Lung (tissue), 11 donors: ENCODE measurements at regions not wholly inside any gene's neighbourhood (a gene's known extent, or its start where the extent isn't known, plus 50 kb on each side); places are given as distances from the start of the nearest gene placed in this dataset.

Experiments used
- ATAC-seq: fragments of 200-7000 bp; cut with Tn5 transposase; one replicate; pipeline ENCODE4 v1.9.1; 2020; ENCODE audit warnings: moderate number of reproducible peaks; ENCODE audit not compliant: insufficient read depth, low FRiP score
- DNase-seq, 3 donors: peaks; one replicate each; pipeline ENCODE4 v3.0.0-alpha.2; 2013 to 2017
- H3K27ac ChIP-seq, 2 donors: one replicate each; pipeline ENCODE4 v1.5.1; 2013; ENCODE audit warnings: mild to moderate bottlenecking in 2 of 2, moderate library complexity in 2 of 2, control low read depth in 1 of 2, inconsistent platforms in 1 of 2, low read depth in 1 of 2, low read length in 1 of 2
- H3K27me3 ChIP-seq, 3 donors: one replicate each; pipeline ENCODE4 v1.5.1; 2013; ENCODE audit warnings: low read length in 2 of 3; ENCODE audit not compliant: control insufficient read depth in 3 of 3, insufficient read depth in 3 of 3
- H3K36me3 ChIP-seq, 4 donors: one replicate each; pipeline ENCODE4 v1.5.1; 2013; ENCODE audit warnings: low read length in 4 of 4, mild to moderate bottlenecking in 1 of 4, moderate library complexity in 1 of 4; ENCODE audit not compliant: control insufficient read depth in 4 of 4, insufficient read depth in 4 of 4
- H3K4me1 ChIP-seq, 5 donors: one replicate each; pipeline ENCODE4 v1.5.1; 2013; ENCODE audit warnings: low read length in 5 of 5, mild to moderate bottlenecking in 2 of 5, moderate library complexity in 1 of 5; ENCODE audit not compliant: control insufficient read depth in 5 of 5, insufficient read depth in 5 of 5
- H3K4me3 ChIP-seq: one replicate; pipeline ENCODE4 v1.5.1; 2013; ENCODE audit warnings: mild to moderate bottlenecking, control low read depth, moderate library complexity
- H3K9ac ChIP-seq, 2 donors: one replicate each; pipeline ENCODE4 v1.5.1; 2013; ENCODE audit warnings: low read length in 2 of 2, control low read depth in 1 of 2; ENCODE audit not compliant: insufficient read depth in 1 of 2
- H3K9me3 ChIP-seq, 4 donors: one replicate each; pipeline ENCODE4 v1.5.1; 2013; ENCODE audit warnings: low read length in 3 of 4, mild to moderate bottlenecking in 1 of 4, moderate library complexity in 1 of 4; ENCODE audit not compliant: control insufficient read depth in 4 of 4, insufficient read depth in 3 of 4
- CTCF ChIP-seq: IDR thresholded peaks from 2 replicates; pipeline ENCODE4 v1.5.1; 2012; ENCODE audit warnings: mild to moderate bottlenecking; ENCODE audit errors: control extremely low read depth, extremely low read depth
- WGBS, 2 donors: extraction: QIAGEN DNeasy Blood & Tissue Kit; methylation state at CpG; one replicate each; pipeline ENCODE4 v1.1.7; 2013; 5-methylcytosine and 5-hydroxymethylcytosine counted together
- donor health status: control.
- donor health status: control.
- donor health status: Bipolar disorder and iron deficiency.
- donor health status: healthy.
- donor health status: DM: yes; HTN: yes; CAD: no.

- H3K4me3 ChIP-seq, result no peak overlapping the region
- DNase-seq, result no peak
- H3K4me1 ChIP-seq, result no peaks in the 10 kb centered on the region
- H3K36me3 ChIP-seq, result no peaks in the 10 kb centered on the region
- no peak for ATAC-seq
- H3K9me3 ChIP-seq, result no peaks in the 10 kb centered on the region
- H3K9ac ChIP-seq, result no peak overlapping the region
- no peaks in the 10 kb centered on the region for H3K27me3 ChIP-seq
- WGBS, 2 donors, result 49 to 74% methylated on average over 4 of the region's 4 CpGs
- H3K27ac ChIP-seq, result no peak overlapping the region
- TF ChIP-seq CTCF, result no peak
Measured at GRCh38 chr2:51219468-51219867, 187.5 kb upstream of the NRXN1 start.

GRCh38 chr2:51218047-51218446 is 186.1 kb upstream of the NRXN1 start:
- H3K36me3 ChIP-seq, result no peaks in the 10 kb centered on the region
- H3K4me1 ChIP-seq, result no peaks in the 10 kb centered on the region
- H3K4me3 ChIP-seq, result no peak overlapping the region
- 67 to 88% methylated on average over 1 of the region's 1 CpG for WGBS, 2 donors
- H3K27me3 ChIP-seq, result no peaks in the 10 kb centered on the region
- no peak overlapping the region for H3K27ac ChIP-seq
- TF ChIP-seq CTCF, result no peak
- no peak overlapping the region for H3K9ac ChIP-seq
- DNase-seq (no peak), ATAC-seq (no peak)
- H3K9me3 ChIP-seq, result no peaks in the 10 kb centered on the region

GRCh38 chr2:51213826-51214225 is 181.9 kb upstream of the NRXN1 start:
- DNase-seq, result no peak

More at GRCh38 chr2:51213826-51214225, 181.9 kb upstream of the NRXN1 start:
- no peak for ATAC-seq
- Histone ChIP-seq H3K9me3 (no peaks in the 10 kb centered on the region), H3K4me1 (no peaks in the 10 kb centered on the region), H3K36me3 (no peaks in the 10 kb centered on the region), H3K27ac (no peak overlapping the region), H3K4me3 (no peak overlapping the region), H3K9ac (no peak overlapping the region), H3K27me3 (no peaks in the 10 kb centered on the region)
- no peak for TF ChIP-seq CTCF
- 93% methylated on average over 2 of the region's 2 CpGs for WGBS, 2 donors
